H1 (cell line): ENCODE measurements at regions not wholly inside any gene's neighbourhood (a gene's known extent, or its start where the extent isn't known, plus 50 kb on each side); places are given as distances from the start of the nearest gene placed in this dataset.

Source experiments
- CTCF ChIA-PET: fragments of 300-600 bp; sonication (Branson Sonifier 250); formaldehyde crosslinking; loops from one replicate; lab custom pipeline; 2021; ENCODE audit not compliant: partially characterized antibody; lab: Charles Lee
- POLR2A ChIA-PET: fragments of 300-600 bp; sonication (Branson Sonifier 250); formaldehyde crosslinking; loops from one replicate; lab custom pipeline; 2021; ENCODE audit warnings: inconsistent platforms; ENCODE audit not compliant: partially characterized antibody; lab: Charles Lee
- DNase-seq, 2 experiments: peaks; one replicate each; pipeline versions ENCODE4 v3.0.0 to v3.0.0-alpha.2; 2010 to 2022; ENCODE audit warnings: low spot score in 2 of 2, low read depth in 1 of 2, mixed read lengths in 1 of 2
- FAIRE-seq: peaks from 2 replicates; lab custom pipeline; 2011; peaks lifted over from hg19 to GRCh38; lab: Jason Lieb, UNC
- H2AFZ ChIP-seq: 2 replicates; pipeline ENCODE4 v1.8.1; 2012; ENCODE audit warnings: low read length, inconsistent platforms
- H2AK5ac ChIP-seq: 2 replicates; pipeline ENCODE4 v1.6.1; 2013; ENCODE audit warnings: low read depth, low read length
- H2BK120ac ChIP-seq: replicated peaks from 2 replicates; pipeline ENCODE3; 2013; ENCODE audit warnings: low read depth, low read length, inconsistent platforms
- H2BK12ac ChIP-seq: 2 replicates; pipeline ENCODE4 v1.6.1; 2013; ENCODE audit warnings: low read depth, low read length
- H2BK15ac ChIP-seq: 2 replicates; pipeline ENCODE4 v1.6.1; 2013; ENCODE audit warnings: low read length
- H2BK20ac ChIP-seq: 2 replicates; pipeline ENCODE4 v1.6.1; 2013; ENCODE audit warnings: low read length
- H2BK5ac ChIP-seq: 2 replicates; pipeline ENCODE4 v1.6.1; 2013; ENCODE audit warnings: low read depth, low read length
- H3K14ac ChIP-seq: 2 replicates; pipeline ENCODE4 v1.6.1; 2013; ENCODE audit warnings: inconsistent platforms; ENCODE audit not compliant: insufficient read length
- H3K18ac ChIP-seq: 2 replicates; pipeline ENCODE4 v1.6.1; 2013; ENCODE audit warnings: low read length; ENCODE audit errors: extremely low read depth
- H3K23ac ChIP-seq: 2 replicates; pipeline ENCODE4 v1.6.1; 2013; ENCODE audit warnings: inconsistent platforms; ENCODE audit not compliant: insufficient read length
- H3K23me2 ChIP-seq: 2 replicates; pipeline ENCODE4 v1.6.1; 2013; ENCODE audit warnings: low read depth, low read length
- H3K27ac ChIP-seq: 2 replicates; pipeline ENCODE4 v1.6.1; 2011; ENCODE audit warnings: low read depth, low read length, inconsistent platforms
- H3K27me3 ChIP-seq, 4 experiments: replicated peaks in 1 of 4; 1 replicate in 1 of 4; 2 replicates in 3 of 4; pipeline versions ENCODE4 v1.6.1 to v1.8.1; 2011 to 2013; ENCODE audit warnings: low read length in 3 of 4, mild to moderate bottlenecking in 3 of 4, inconsistent platforms in 2 of 4, mixed read lengths in 2 of 4, moderate library complexity in 1 of 4; ENCODE audit not compliant: control insufficient read depth in 3 of 4, insufficient read depth in 3 of 4; ENCODE audit errors: extremely low read depth in 1 of 4
- H3K36me3 ChIP-seq, 4 experiments: 2 replicates each; pipeline versions ENCODE4 v1.6.1 to v1.8.1; 2011 to 2013; ENCODE audit warnings: mild to moderate bottlenecking in 4 of 4, low read length in 3 of 4, moderate library complexity in 2 of 4, control low read depth in 1 of 4, inconsistent platforms in 1 of 4; ENCODE audit not compliant: insufficient read depth in 4 of 4, control insufficient read depth in 2 of 4
- H3K4ac ChIP-seq: replicated peaks from 2 replicates; pipeline ENCODE3; 2013; ENCODE audit warnings: low read length, low read depth, mixed read lengths, inconsistent platforms; ENCODE audit not compliant: insufficient read length
- H3K4me1 ChIP-seq, 4 experiments: replicated peaks in 1 of 4; 1 replicate in 1 of 4; 2 replicates in 3 of 4; pipeline versions ENCODE4 v1.6.1 to v1.8.1; 2011 to 2013; ENCODE audit warnings: low read length in 3 of 4, inconsistent platforms in 2 of 4, mixed read lengths in 1 of 4; ENCODE audit not compliant: insufficient read depth in 4 of 4, control insufficient read depth in 3 of 4
- H3K4me2 ChIP-seq, 2 experiments: 2 replicates each; pipeline versions ENCODE4 v1.6.1 to v1.8.1; 2011 to 2013; ENCODE audit warnings: low read depth in 2 of 2, low read length in 2 of 2, control low read depth in 1 of 2, inconsistent platforms in 1 of 2, mild to moderate bottlenecking in 1 of 2; ENCODE audit not compliant: insufficient read depth in 1 of 2
- H3K4me3 ChIP-seq, 4 experiments: fragments of 200-600, 300-600 bp in 1 of 4; sonication (generic), shearing (Covaris generic), sonication (Bioruptor Twin) in 1 of 4; 2 replicates each; pipeline versions ENCODE4 v1.5.1 to v1.8.1; 2011 to 2016; ENCODE audit warnings: low read length in 4 of 4, low read depth in 3 of 4, control low read depth in 2 of 4, inconsistent platforms in 2 of 4, mild to moderate bottlenecking in 2 of 4, mixed read lengths in 1 of 4, moderate library complexity in 1 of 4; ENCODE audit not compliant: insufficient read depth in 2 of 4; ENCODE audit errors: extremely low read depth in 1 of 4
- H3K56ac ChIP-seq: replicated peaks from 2 replicates; pipeline ENCODE3; 2013; ENCODE audit warnings: low read depth, mild to moderate bottlenecking, mixed read lengths, low read length, inconsistent platforms; ENCODE audit not compliant: insufficient read length
- H3K79me1 ChIP-seq: 2 replicates; pipeline ENCODE4 v1.6.1; 2013; ENCODE audit warnings: low read depth, low read length, control low read depth
- H3K79me2 ChIP-seq, 2 experiments: 2 replicates each; pipeline versions ENCODE4 v1.6.1 to v1.8.1; 2012 to 2013; ENCODE audit warnings: low read length in 2 of 2, mild to moderate bottlenecking in 2 of 2, inconsistent platforms in 1 of 2; ENCODE audit not compliant: insufficient read depth in 2 of 2, control insufficient read depth in 1 of 2
- H3K9ac ChIP-seq, 4 experiments: replicated peaks in 1 of 4; 1 replicate in 1 of 4; 2 replicates in 3 of 4; pipeline versions ENCODE4 v1.6.1 to v1.8.1; 2011 to 2013; ENCODE audit warnings: low read depth in 3 of 4, low read length in 3 of 4, control low read depth in 2 of 4, mild to moderate bottlenecking in 2 of 4, moderate library complexity in 2 of 4, inconsistent platforms in 1 of 4; ENCODE audit errors: extremely low read depth in 1 of 4
- H3K9me3 ChIP-seq, 2 experiments: 2 replicates each; pipeline versions ENCODE4 v1.6.1 to v1.8.1; 2012 to 2013; ENCODE audit warnings: mild to moderate bottlenecking in 2 of 2, moderate library complexity in 2 of 2, control low read depth in 1 of 2, inconsistent platforms in 1 of 2, low read depth in 1 of 2, low read length in 1 of 2, mixed read lengths in 1 of 2; ENCODE audit not compliant: insufficient read depth in 2 of 2
- H4K20me1 ChIP-seq, 2 experiments: replicated peaks in 1 of 2; 2 replicates each; pipeline versions ENCODE3 to v1.8.1; 2011 to 2013; ENCODE audit warnings: inconsistent platforms in 2 of 2, low read length in 2 of 2, mild to moderate bottlenecking in 1 of 2; ENCODE audit not compliant: insufficient read depth in 2 of 2, control insufficient read depth in 1 of 2
- H4K5ac ChIP-seq: 2 replicates; pipeline ENCODE4 v1.6.1; 2013; ENCODE audit warnings: low read length, low read depth, mixed read lengths, inconsistent platforms; ENCODE audit not compliant: insufficient read length
- H4K8ac ChIP-seq: 2 replicates; pipeline ENCODE4 v1.8.0; 2013; ENCODE audit warnings: mild to moderate bottlenecking, moderate library complexity, low read length, inconsistent platforms; ENCODE audit not compliant: insufficient read depth; ENCODE audit errors: extremely low read depth
- H4K91ac ChIP-seq: replicated peaks from 2 replicates; pipeline ENCODE3; 2013; ENCODE audit warnings: low read length, mixed read lengths, inconsistent platforms; ENCODE audit not compliant: insufficient read length
- MAFK ChIP-seq: IDR thresholded peaks from 2 replicates; pipeline ENCODE4 v1.6.1; 2012; ENCODE audit warnings: low read depth, mild to moderate bottlenecking, improper control_type of control experiment, low read length
- WGBS, 2 experiments: shearing (Covaris generic) in 1 of 2; methylation state at CpG; one replicate each; pipeline versions ENCODE4 v1.1.6 to v1.1.7; 2013 to 2015; ENCODE audit warnings: low lambda C conversion rate in 2 of 2, mixed read lengths in 2 of 2, inconsistent platforms in 1 of 2, low coverage in 1 of 2, missing lambda C conversion rate in 1 of 2; ENCODE audit not compliant: insufficient replicate concordance in 2 of 2, insufficient coverage in 1 of 2, insufficient read length in 1 of 2; ENCODE audit errors: extremely low coverage in 1 of 2, missing lambda C conversion rate in 1 of 2; 5-methylcytosine and 5-hydroxymethylcytosine counted together
- TF ChIP-seq, protein P1 (sequence below): IDR thresholded peaks from 2 replicates; pipeline ENCODE4 v1.6.1; 2011; ENCODE audit warnings: low read depth, mild to moderate bottlenecking, low read length; ENCODE audit not compliant: insufficient read depth
- TF ChIP-seq, protein P2 (sequence below), 3 experiments: IDR thresholded peaks; 1 replicate in 2 of 3; 2 replicates in 1 of 3; pipeline versions ENCODE4 v1.5.1 to v1.6.1; 2011; ENCODE audit warnings: low read length in 3 of 3, mild to moderate bottlenecking in 3 of 3, inconsistent platforms in 2 of 3, low read depth in 1 of 3, moderate library complexity in 1 of 3; ENCODE audit not compliant: insufficient read depth in 1 of 3; ENCODE audit errors: control extremely low read depth in 1 of 3

DNA sequence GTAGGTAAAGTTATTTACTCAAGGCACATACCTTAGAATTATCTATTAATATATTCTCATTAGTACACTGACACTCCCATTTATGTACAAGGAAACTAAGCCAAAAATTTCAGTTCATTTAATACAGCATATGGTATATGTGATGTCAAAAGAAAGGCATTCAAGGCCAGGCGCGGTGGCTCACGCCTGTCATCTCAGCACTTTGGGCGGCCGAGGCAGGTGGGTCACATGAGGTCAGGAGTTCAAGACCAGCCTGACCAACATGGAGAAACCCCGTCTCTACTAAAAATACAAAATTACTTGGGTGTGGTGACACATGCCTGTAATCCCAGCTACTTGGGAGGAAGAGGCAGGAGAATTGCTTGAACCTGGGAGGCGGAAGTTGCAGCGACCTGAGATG lies 435.2 kb downstream of the GBE1 start:
- Histone ChIP-seq H4K91ac (no peak overlapping the region), H3K9ac (no peak overlapping the region), H3K4ac (no peak overlapping the region), H2BK20ac (no peak overlapping the region), H4K20me1 (no peaks in the 10 kb centered on the region), H3K79me1 (no peaks in the 10 kb centered on the region), H2AFZ (no peak overlapping the region), H3K9me3 (no peaks in the 10 kb centered on the region), H3K23ac (no peak overlapping the region), H3K18ac (no peak overlapping the region), H3K4me2 (no peak overlapping the region), H2BK12ac (no peak overlapping the region), H3K36me3 (no peaks in the 10 kb centered on the region), H3K56ac (no peak overlapping the region), H2AK5ac (no peak overlapping the region), H3K27me3 (no peaks in the 10 kb centered on the region), H3K4me3 (no peak overlapping the region), H4K8ac (no peak overlapping the region), H3K79me2 (no peaks in the 10 kb centered on the region), H3K23me2 (no peaks in the 10 kb centered on the region; the same call in 1 of the 2 replicates), H3K27ac (no peak overlapping the region), H2BK5ac (no peak overlapping the region), H3K14ac (no peak overlapping the region), H4K5ac (no peak overlapping the region), H2BK120ac (no peak overlapping the region), H3K4me1 (no peaks in the 10 kb centered on the region), H2BK15ac (no peak overlapping the region)
- TF ChIP-seq, protein P1, sequence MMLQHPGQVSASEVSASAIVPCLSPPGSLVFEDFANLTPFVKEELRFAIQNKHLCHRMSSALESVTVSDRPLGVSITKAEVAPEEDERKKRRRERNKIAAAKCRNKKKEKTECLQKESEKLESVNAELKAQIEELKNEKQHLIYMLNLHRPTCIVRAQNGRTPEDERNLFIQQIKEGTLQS = no peak
- no peak for TF ChIP-seq MAFK
- TF ChIP-seq, protein P2, sequence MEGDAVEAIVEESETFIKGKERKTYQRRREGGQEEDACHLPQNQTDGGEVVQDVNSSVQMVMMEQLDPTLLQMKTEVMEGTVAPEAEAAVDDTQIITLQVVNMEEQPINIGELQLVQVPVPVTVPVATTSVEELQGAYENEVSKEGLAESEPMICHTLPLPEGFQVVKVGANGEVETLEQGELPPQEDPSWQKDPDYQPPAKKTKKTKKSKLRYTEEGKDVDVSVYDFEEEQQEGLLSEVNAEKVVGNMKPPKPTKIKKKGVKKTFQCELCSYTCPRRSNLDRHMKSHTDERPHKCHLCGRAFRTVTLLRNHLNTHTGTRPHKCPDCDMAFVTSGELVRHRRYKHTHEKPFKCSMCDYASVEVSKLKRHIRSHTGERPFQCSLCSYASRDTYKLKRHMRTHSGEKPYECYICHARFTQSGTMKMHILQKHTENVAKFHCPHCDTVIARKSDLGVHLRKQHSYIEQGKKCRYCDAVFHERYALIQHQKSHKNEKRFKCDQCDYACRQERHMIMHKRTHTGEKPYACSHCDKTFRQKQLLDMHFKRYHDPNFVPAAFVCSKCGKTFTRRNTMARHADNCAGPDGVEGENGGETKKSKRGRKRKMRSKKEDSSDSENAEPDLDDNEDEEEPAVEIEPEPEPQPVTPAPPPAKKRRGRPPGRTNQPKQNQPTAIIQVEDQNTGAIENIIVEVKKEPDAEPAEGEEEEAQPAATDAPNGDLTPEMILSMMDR (IDR thresholded peaks at IDR 0.05; ENCODE audit: control extremely low read depth in 1 of 3, insufficient read depth in 1 of 3, low read depth in 1 of 3, low read length in 3 of 3) = no peak
- ChIA-PET POLR2A (no interaction called here), CTCF (interaction anchor here (1.4 kb wide), 1 partner anchor 16 kb away, joined by 3 read pairs; no protein-coding TSS in a partner anchor)
- FAIRE-seq = no peak
- 95% methylated on average over 8 of the region's 8 CpGs; no CpG with 5 or more reads in 1 of the 2 experiments for WGBS, 2 experiments
- no peak for DNase-seq
